NCI-H345 (cell line): ENCODE measurements at regions not wholly inside any gene's neighbourhood (a gene's known extent, or its start where the extent isn't known, plus 50 kb on each side); places are given as distances from the start of the nearest gene placed in this dataset.
A peak's percentile ranks its signal among the peaks of the same experiment; 100 is the strongest.

Experiments
- DNase-seq: peaks from one replicate; lab custom pipeline; 2025; lab: John Stamatoyannopoulos, UW

GRCh38 chr15:58271410-58271809 is 133.2 kb downstream of the AQP9 start:
- no peak for DNase-seq

- no peak for DNase-seq
Observed at GRCh38 chr15:58273104-58273503, 134.9 kb downstream of the AQP9 start.

GRCh38 chr15:58274885-58275284 is 136.7 kb downstream of the AQP9 start:
- DNase-seq: no peak

GRCh38 chr15:58275785-58276184 is 137.6 kb downstream of the AQP9 start:
- no peak for DNase-seq

- no peak for DNase-seq
Observed at GRCh38 chr15:58276924-58277323, 138.7 kb downstream of the AQP9 start.

GRCh38 chr15:58277333-58277732 is 139.2 kb downstream of the AQP9 start:
- DNase-seq: no peak

GRCh38 chr15:58279106-58279505 is 140.9 kb downstream of the AQP9 start:
- no peak for DNase-seq

GRCh38 chr15:58279654-58280053 is 141.5 kb downstream of the AQP9 start:
- no peak for DNase-seq

GRCh38 chr15:58282060-58282708 is 144.0 kb downstream of the AQP9 start:
- DNase-seq: no peak

- DNase-seq: no peak
Observed at GRCh38 chr15:58283302-58283701, 145.1 kb downstream of the AQP9 start.

GRCh38 chr15:58284293-58284692 is 146.1 kb downstream of the AQP9 start:
- DNase-seq: no peak

- no peak for DNase-seq
Observed at GRCh38 chr15:58285212-58285920, 146.4 kb upstream of the LIPC start.

- DNase-seq: no peak
Observed at GRCh38 chr15:58285921-58286278, 145.9 kb upstream of the LIPC start.

- no peak for DNase-seq
Observed at GRCh38 chr15:58286523-58286922, 145.3 kb upstream of the LIPC start.

GRCh38 chr15:58287891-58288290 is 143.9 kb upstream of the LIPC start:
- DNase-seq: no peak

- DNase-seq: no peak
Observed at GRCh38 chr15:58288592-58288991, 143.2 kb upstream of the LIPC start.

- no peak for DNase-seq
Observed at GRCh38 chr15:58291848-58292247, 139.9 kb upstream of the LIPC start.

- no peak for DNase-seq
Observed at GRCh38 chr15:58292751-58293175, 139.0 kb upstream of the LIPC start.

GRCh38 chr15:58293622-58294550 is 137.9 kb upstream of the LIPC start:
- DNase-seq: peak; percentile 3

- DNase-seq: no peak
Observed at GRCh38 chr15:58294681-58295254, 137.0 kb upstream of the LIPC start.

- DNase-seq: no peak
Observed at GRCh38 chr15:58295637-58296215, 136.1 kb upstream of the LIPC start.

- DNase-seq: no peak
Observed at GRCh38 chr15:58296276-58296675, 135.5 kb upstream of the LIPC start.
